HepG2 (cell line): ENCODE measurements at regions not wholly inside any gene's neighbourhood (a gene's known extent, or its start where the extent isn't known, plus 50 kb on each side); places are given as distances from the start of the nearest gene placed in this dataset.

Experiments
- ELF4 ChIP-seq: sonication (generic); formaldehyde crosslinking; IDR thresholded peaks from 2 replicates; pipeline ENCODE4 v1.5.0; 2020; ENCODE audit warnings: missing genetic modification reagents, mild to moderate bottlenecking, moderate library complexity, borderline replicate concordance
- EZH2 ChIP-seq: conservative IDR thresholded peaks from 2 replicates; pipeline ENCODE4 v1.6.1; 2012; ENCODE audit warnings: mild to moderate bottlenecking, low read depth, low read length, moderate library complexity
- HDAC2 ChIP-seq: sonication (generic); formaldehyde crosslinking; IDR thresholded peaks from 2 replicates; pipeline ENCODE4 v1.4.0; 2020; ENCODE audit warnings: missing genetic modification reagents
- POLR2AphosphoS5 ChIP-seq: IDR thresholded peaks from 2 replicates; pipeline ENCODE4 v1.6.1; 2012; ENCODE audit warnings: low read depth, low read length
- RAD21 ChIP-seq: fragments of 450-650 bp; formaldehyde crosslinking; IDR thresholded peaks from 2 replicates; pipeline ENCODE4 v1.5.0; 2020; ENCODE audit warnings: mild to moderate bottlenecking
- ZNF280D ChIP-seq: sonication (generic); formaldehyde crosslinking; IDR thresholded peaks from 2 replicates; pipeline ENCODE4 v1.5.1; 2020; ENCODE audit warnings: mild to moderate bottlenecking, missing genetic modification reagents

GRCh38 chr11:19501631-19502030 lies 211.0 kb upstream of the NAV2 start:
- TF ChIP-seq ZNF280D (CRISPR knock-in tag) = no peak
- TF ChIP-seq HDAC2 = no peak
- TF ChIP-seq EZH2 = no peak
- no peak for TF ChIP-seq POLR2AphosphoS5
- TF ChIP-seq RAD21 (CRISPR knock-in tag) = no peak
- no peak for TF ChIP-seq ELF4 (CRISPR knock-in tag)
